ENCODE measurements at regions not wholly inside any gene's neighbourhood (a gene's known extent, or its start where the extent isn't known, plus 50 kb on each side); places are given as distances from the start of the nearest gene placed in this dataset.

DNA sequence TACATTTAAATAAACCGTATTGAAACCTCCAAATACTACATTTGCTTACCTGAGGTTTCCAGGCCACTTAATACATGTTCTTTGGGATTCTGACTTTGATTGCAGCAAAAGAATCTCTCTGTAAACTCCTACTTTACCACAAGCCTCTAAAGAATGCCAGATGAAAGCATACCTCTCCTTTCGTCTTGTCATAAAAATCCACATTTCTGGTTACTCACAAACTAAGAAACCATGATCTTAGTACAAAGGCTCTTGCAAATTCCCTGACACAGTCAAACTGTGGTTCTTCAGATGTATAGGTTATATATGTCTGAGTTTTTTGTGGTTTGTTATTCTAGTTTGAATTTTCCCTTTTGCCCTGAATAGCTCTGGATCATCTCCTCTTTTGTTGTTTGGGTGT, 188.4 kb downstream of the RAP2B start:
- Histone ChIP-seq H3K36me3 (no peaks in the 10 kb centered on the region), H3K9me3 (no peaks in the 10 kb centered on the region), H3K27ac (no peak overlapping the region), H3K27me3 (no peaks in the 10 kb centered on the region), H3K4me1 (no peaks in the 10 kb centered on the region), H3K4me3 (no peak overlapping the region)
- intact Hi-C loops (cut with DNase I), result no loop called here
- TF ChIP-seq, protein P1, sequence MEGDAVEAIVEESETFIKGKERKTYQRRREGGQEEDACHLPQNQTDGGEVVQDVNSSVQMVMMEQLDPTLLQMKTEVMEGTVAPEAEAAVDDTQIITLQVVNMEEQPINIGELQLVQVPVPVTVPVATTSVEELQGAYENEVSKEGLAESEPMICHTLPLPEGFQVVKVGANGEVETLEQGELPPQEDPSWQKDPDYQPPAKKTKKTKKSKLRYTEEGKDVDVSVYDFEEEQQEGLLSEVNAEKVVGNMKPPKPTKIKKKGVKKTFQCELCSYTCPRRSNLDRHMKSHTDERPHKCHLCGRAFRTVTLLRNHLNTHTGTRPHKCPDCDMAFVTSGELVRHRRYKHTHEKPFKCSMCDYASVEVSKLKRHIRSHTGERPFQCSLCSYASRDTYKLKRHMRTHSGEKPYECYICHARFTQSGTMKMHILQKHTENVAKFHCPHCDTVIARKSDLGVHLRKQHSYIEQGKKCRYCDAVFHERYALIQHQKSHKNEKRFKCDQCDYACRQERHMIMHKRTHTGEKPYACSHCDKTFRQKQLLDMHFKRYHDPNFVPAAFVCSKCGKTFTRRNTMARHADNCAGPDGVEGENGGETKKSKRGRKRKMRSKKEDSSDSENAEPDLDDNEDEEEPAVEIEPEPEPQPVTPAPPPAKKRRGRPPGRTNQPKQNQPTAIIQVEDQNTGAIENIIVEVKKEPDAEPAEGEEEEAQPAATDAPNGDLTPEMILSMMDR (IDR thresholded peaks at IDR 0.05), result no peak
- DNase-seq, result no peak
- no peak for ATAC-seq

DNA sequence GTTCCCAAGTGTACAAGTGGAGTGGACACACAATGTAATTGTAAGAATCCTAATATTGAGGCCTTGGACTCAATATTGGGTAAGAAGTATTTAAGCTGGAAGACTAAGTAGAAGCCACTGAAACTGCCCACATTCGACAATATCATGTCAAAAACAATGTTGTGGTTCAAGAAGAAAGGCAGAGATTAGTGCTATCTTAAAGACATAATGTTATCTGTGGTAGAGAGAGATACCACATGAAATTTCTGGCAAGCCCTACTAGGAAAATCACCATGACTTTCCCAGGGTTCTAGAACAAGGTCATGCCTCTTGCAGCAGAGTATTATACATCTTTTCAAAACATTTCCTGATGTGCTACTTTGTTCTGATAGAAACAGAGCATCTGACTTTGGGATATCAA, 192.6 kb downstream of the RAP2B start:
- no peak for DNase-seq
- intact Hi-C loops (cut with DNase I), result no loop called here
- Histone ChIP-seq H3K9me3 (no peaks in the 10 kb centered on the region), H3K27ac (no peak overlapping the region), H3K4me1 (no peaks in the 10 kb centered on the region), H3K4me3 (no peak overlapping the region), H3K36me3 (no peaks in the 10 kb centered on the region), H3K27me3 (no peaks in the 10 kb centered on the region)
- TF ChIP-seq, protein P1 (IDR thresholded peaks at IDR 0.05), result no peak
- ATAC-seq, result no peak

DNA sequence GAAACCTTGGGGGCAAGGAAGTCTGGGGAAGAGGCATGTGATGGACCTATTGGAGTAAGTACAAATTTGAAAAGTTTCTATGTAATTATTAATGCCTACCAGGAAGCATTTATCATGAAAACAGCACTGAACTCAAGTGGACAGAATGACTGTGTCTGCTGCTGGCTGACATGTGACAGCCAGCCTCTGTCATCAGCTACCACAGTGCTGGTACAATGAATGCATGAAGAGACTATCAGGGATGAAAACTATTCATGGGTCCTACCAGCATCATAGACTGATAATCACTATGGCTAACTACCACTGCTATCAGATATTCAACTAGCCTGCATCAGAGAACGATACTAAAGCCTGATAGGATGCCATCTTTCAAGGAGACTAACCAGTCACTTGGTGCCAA, 193.5 kb downstream of the RAP2B start:
- no peak overlapping the region for H3K27ac ChIP-seq
- H3K4me1 ChIP-seq, result no peaks in the 10 kb centered on the region
- ATAC-seq (peak; percentile 12), DNase-seq (no peak)
- H3K27me3 ChIP-seq, result no peaks in the 10 kb centered on the region
- H3K9me3 ChIP-seq, result no peaks in the 10 kb centered on the region
- TF ChIP-seq, protein P1 (IDR thresholded peaks at IDR 0.05), result no peak
- intact Hi-C loops (cut with DNase I), result no loop called here
- no peak overlapping the region for H3K4me3 ChIP-seq
- H3K36me3 ChIP-seq, result no peaks in the 10 kb centered on the region

DNA sequence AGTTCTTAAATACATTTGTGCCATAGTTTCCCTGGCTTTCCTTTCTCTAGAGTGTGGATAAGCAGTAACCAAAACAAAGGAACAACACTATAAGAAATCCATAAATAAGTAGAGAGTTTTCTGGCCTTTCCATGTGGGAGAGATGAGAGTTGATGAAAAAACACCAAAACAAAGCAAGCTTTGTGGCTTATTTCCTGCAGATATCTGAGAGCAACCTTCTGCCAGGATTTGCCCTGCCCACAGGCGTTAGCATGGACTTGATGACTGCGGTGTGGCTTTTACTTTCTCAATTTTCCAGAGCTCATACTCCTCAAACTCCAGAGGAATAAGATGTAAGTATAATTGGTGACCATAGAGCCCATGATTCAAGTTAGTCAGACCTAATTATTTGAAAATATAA, 194.9 kb downstream of the RAP2B start:
- TF ChIP-seq, protein P1 (IDR thresholded peaks at IDR 0.05), result no peak
- DNase-seq (no peak), ATAC-seq (no peak)
- Histone ChIP-seq H3K27ac (no peak overlapping the region), H3K4me1 (no peaks in the 10 kb centered on the region), H3K4me3 (no peak overlapping the region), H3K36me3 (no peaks in the 10 kb centered on the region), H3K27me3 (no peaks in the 10 kb centered on the region), H3K9me3 (no peaks in the 10 kb centered on the region)
- intact Hi-C loops (cut with DNase I), result no loop called here

DNA sequence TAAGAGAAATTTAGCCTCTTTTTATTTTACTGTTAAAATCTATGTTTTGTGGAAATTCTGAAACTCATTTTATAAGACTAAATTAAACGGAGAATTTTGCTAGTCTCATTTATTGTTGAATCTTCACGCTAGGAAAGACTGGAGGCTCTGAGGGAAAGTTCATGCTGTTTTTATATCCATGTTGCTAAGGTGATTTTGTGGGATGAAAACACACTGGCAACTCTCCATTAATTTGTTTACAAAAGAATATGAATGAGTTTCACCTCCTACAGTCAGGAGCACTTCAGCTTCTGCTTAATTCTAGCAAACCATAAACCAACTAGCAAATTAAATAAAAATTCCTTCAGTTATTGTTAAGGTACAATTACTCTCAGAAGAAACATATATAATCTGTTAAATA, 195.4 kb downstream of the RAP2B start:
- Histone ChIP-seq H3K27me3 (no peaks in the 10 kb centered on the region), H3K36me3 (no peaks in the 10 kb centered on the region), H3K27ac (no peak overlapping the region), H3K4me1 (no peaks in the 10 kb centered on the region), H3K9me3 (no peaks in the 10 kb centered on the region), H3K4me3 (no peak overlapping the region)
- DNase-seq (no peak), ATAC-seq (no peak)
- TF ChIP-seq, protein P1 (IDR thresholded peaks at IDR 0.05), result no peak
- intact Hi-C loops (cut with DNase I), result no loop called here
